Nephron progenitor cell (in vitro differentiated cells): ENCODE measurements at regions not wholly inside any gene's neighbourhood (a gene's known extent, or its start where the extent isn't known, plus 50 kb on each side); places are given as distances from the start of the nearest gene placed in this dataset.

Source experiments
- DNase-seq: peaks from one replicate; pipeline ENCODE4 v3.0.0; 2021
- H3K27ac Mint-ChIP-seq: 2 replicates; pipeline ENCODE4 v1.8.0; 2021; ENCODE audit warnings: mild to moderate bottlenecking, moderate library complexity, mixed read lengths
- H3K27me3 Mint-ChIP-seq: 2 replicates; pipeline ENCODE4 v1.8.0; 2021; ENCODE audit warnings: mild to moderate bottlenecking, low read depth, mixed read lengths; ENCODE audit not compliant: poor library complexity
- H3K36me3 Mint-ChIP-seq: 2 replicates; pipeline ENCODE4 v1.8.0; 2021; ENCODE audit warnings: low read depth, mixed read lengths
- H3K4me1 Mint-ChIP-seq: 2 replicates; pipeline ENCODE4 v1.8.0; 2021; ENCODE audit warnings: mixed read lengths
- H3K4me3 Mint-ChIP-seq: 2 replicates; pipeline ENCODE4 v1.8.0; 2021; ENCODE audit warnings: mild to moderate bottlenecking, moderate library complexity, mixed read lengths
- H3K9me3 Mint-ChIP-seq: 2 replicates; pipeline ENCODE4 v1.8.0; 2021; ENCODE audit warnings: mild to moderate bottlenecking, moderate library complexity, mixed read lengths
- CTCF ChIP-seq: fragments of 200-600 bp; sonication (generic); IDR thresholded peaks from 2 replicates; pipeline ENCODE4 v1.5.0; 2021; ENCODE audit warnings: antibody characterized with exemption

GRCh38 chr9:129358621-129359154 lies 180.6 kb upstream of the IER5L start:
- no peak for DNase-seq
- peaks cover 7% of the 10 kb centered on the region for H3K27me3 Mint-ChIP-seq
- H3K27ac Mint-ChIP-seq = peak overlapping the region; percentile 48
- H3K9me3 Mint-ChIP-seq = peaks cover 12% of the 10 kb centered on the region
- no peak overlapping the region for H3K4me3 Mint-ChIP-seq
- no peak for TF ChIP-seq CTCF
- H3K36me3 Mint-ChIP-seq = peaks cover 4% of the 10 kb centered on the region
- H3K4me1 Mint-ChIP-seq = peaks cover 36% of the 10 kb centered on the region

- no peak for DNase-seq
- Mint-ChIP-seq H3K27ac (no peak overlapping the region), H3K4me1 (peaks cover 42% of the 10 kb centered on the region), H3K4me3 (no peak overlapping the region), H3K36me3 (peaks cover 4% of the 10 kb centered on the region), H3K27me3 (peaks cover 7% of the 10 kb centered on the region), H3K9me3 (peaks cover 12% of the 10 kb centered on the region)
- TF ChIP-seq CTCF = no peak
Measured at GRCh38 chr9:129357773-129358245, 179.7 kb upstream of the IER5L start.

DNA sequence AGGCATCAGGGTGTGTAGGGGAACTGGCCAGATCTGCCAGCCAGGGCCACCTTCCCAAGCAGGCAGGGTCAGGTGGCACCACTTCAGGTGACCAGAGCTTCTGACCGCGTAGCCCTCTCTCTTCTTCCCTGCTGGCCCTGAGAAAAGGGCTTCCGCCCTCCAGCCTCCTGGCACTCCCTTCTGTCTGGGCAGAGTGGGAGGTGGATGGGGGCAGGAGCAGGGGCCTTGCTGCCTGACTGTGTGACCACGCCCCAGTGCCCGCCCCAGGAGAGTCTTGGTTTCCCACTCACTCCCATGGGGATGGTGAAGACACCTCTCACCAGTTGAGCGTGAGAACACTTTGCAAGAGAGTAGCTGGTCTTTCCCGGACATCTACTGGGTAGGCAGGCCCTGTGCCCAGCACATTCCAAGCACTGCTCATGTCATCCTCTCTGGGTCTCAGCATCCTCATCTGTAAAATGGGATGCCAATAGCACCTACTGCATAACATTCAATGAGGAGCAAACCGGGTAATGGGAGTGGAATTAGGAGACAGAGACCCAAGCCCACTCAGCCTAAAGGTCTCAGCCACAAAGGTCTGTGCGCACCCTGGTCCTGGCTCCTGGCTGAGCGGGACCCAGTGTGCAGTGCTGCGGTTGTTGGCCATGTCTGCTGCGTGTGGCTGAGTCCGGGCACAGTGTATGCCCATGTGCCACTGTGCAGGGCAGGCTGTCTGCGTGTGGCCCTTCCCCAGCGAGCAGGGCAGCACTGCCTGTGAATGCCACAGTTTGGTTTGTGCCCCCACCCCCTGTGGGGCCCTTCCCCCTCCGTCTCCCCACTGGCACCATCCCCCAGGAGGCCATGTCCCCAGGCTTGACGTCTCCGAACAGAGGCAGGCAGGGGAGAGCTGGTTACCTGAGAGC lies 179.1 kb upstream of the IER5L start:
- H3K27me3 Mint-ChIP-seq = peaks cover 7% of the 10 kb centered on the region
- TF ChIP-seq CTCF = no peak
- no peak overlapping the region for H3K4me3 Mint-ChIP-seq
- no peak for DNase-seq
- peaks cover 4% of the 10 kb centered on the region for H3K36me3 Mint-ChIP-seq
- no peak overlapping the region for H3K27ac Mint-ChIP-seq
- peaks cover 12% of the 10 kb centered on the region for H3K9me3 Mint-ChIP-seq
- peaks cover 38% of the 10 kb centered on the region for H3K4me1 Mint-ChIP-seq

DNA sequence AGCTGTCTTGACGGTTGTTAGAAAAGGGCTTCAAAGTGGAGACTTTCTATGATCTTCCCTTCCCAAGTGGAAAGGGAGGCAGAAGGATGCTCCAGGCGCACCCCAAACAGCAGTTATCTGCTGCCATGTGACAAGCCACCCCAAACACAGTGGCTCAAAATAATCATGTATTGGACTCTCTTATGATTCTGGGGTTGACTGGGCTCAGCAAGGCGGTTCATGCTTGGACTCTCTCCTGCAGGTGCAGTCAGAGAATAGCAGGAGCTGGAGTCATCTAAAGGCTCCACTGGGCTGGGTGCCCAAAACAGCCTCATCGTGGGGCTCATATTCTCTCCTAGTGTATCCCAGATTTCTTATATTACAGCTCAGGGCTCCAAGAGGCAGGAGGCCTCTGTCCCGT lies 177.6 kb upstream of the IER5L start:
- DNase-seq = no peak
- Mint-ChIP-seq H3K27ac (no peak overlapping the region), H3K4me1 (peaks cover 27% of the 10 kb centered on the region), H3K4me3 (no peak overlapping the region), H3K36me3 (peaks cover 4% of the 10 kb centered on the region), H3K27me3 (peaks cover 7% of the 10 kb centered on the region), H3K9me3 (peaks cover 12% of the 10 kb centered on the region)
- TF ChIP-seq CTCF = no peak

GRCh38 chr9:129354498-129354897 lies 176.4 kb upstream of the IER5L start:
- Mint-ChIP-seq H3K9me3 (peaks cover 12% of the 10 kb centered on the region), H3K27me3 (peaks cover 7% of the 10 kb centered on the region), H3K27ac (no peak overlapping the region), H3K36me3 (peaks cover 4% of the 10 kb centered on the region), H3K4me1 (peaks cover 31% of the 10 kb centered on the region), H3K4me3 (no peak overlapping the region)
- no peak for TF ChIP-seq CTCF
- no peak for DNase-seq
